GM23338 (cell line): ENCODE measurements at regions not wholly inside any gene's neighbourhood (a gene's known extent, or its start where the extent isn't known, plus 50 kb on each side); places are given as distances from the start of the nearest gene placed in this dataset.

Experiments used
- ATAC-seq: fragments of 200-7000 bp; cut with Tn5 transposase; 3 replicates; pipeline ENCODE4 v1.9.1; 2020
- DNase-seq: peaks from one replicate; pipeline ENCODE4 v3.0.0-alpha.2; 2015; ENCODE audit warnings: low spot score
- H2AFZ ChIP-seq: fragments of 200-600 bp; sonication (generic); 2 replicates; pipeline ENCODE4 v1.8.0; 2016; ENCODE audit warnings: antibody characterized with exemption, mild to moderate bottlenecking, moderate library complexity
- H3F3A ChIP-seq: fragments of 200-600 bp; sonication (generic); replicated peaks from 2 replicates; pipeline ENCODE4 v1.8.0; 2017; ENCODE audit warnings: antibody characterized with exemption, mixed run types, low read depth
- H3K27ac ChIP-seq: fragments of 200-600 bp; sonication (generic); 2 replicates; pipeline ENCODE4 v1.6.1; 2016; ENCODE audit warnings: low read depth
- H3K27me3 ChIP-seq: fragments of 200-600 bp; sonication (generic); 2 replicates; pipeline ENCODE4 v1.8.0; 2016; ENCODE audit warnings: mild to moderate bottlenecking, mixed run types, moderate library complexity; ENCODE audit not compliant: insufficient read depth
- H3K36me3 ChIP-seq: fragments of 200-600 bp; sonication (generic); 2 replicates; pipeline ENCODE4 v1.8.0; 2016; ENCODE audit warnings: mild to moderate bottlenecking; ENCODE audit not compliant: insufficient read depth
- H3K4me1 ChIP-seq: fragments of 200-600 bp; sonication (generic); 2 replicates; pipeline ENCODE4 v1.8.0; 2016; ENCODE audit warnings: mild to moderate bottlenecking, moderate library complexity; ENCODE audit not compliant: insufficient read depth
- H3K4me2 ChIP-seq: fragments of 200-600 bp; sonication (generic); 2 replicates; pipeline ENCODE4 v1.7.1; 2017; ENCODE audit warnings: mixed run types
- H3K4me3 ChIP-seq: fragments of 200-600 bp; sonication (generic); 2 replicates; pipeline ENCODE4 v1.6.1; 2016; ENCODE audit warnings: mixed run types
- H3K79me2 ChIP-seq: fragments of 200-600 bp; sonication (generic); replicated peaks from 2 replicates; pipeline ENCODE4 v1.8.0; 2017; ENCODE audit warnings: mild to moderate bottlenecking; ENCODE audit not compliant: insufficient read depth
- H3K9me2 ChIP-seq: fragments of 200-600 bp; sonication (generic); 2 replicates; pipeline ENCODE4 v1.8.0; 2017; ENCODE audit not compliant: insufficient read depth
- H4K20me1 ChIP-seq: fragments of 200-600 bp; sonication (generic); replicated peaks from 2 replicates; pipeline ENCODE4 v1.8.0; 2017; ENCODE audit warnings: mild to moderate bottlenecking; ENCODE audit not compliant: insufficient read depth
- H3K27ac Mint-ChIP-seq: 2 replicates; pipeline ENCODE4 v1.8.0; 2020; ENCODE audit warnings: inconsistent platforms, mild to moderate bottlenecking, moderate library complexity, mixed read lengths
- H3K27me3 Mint-ChIP-seq: 3 replicates; pipeline ENCODE4 v1.8.0; 2022; ENCODE audit warnings: low read depth, mild to moderate bottlenecking, moderate library complexity, mixed read lengths, inconsistent platforms; ENCODE audit not compliant: insufficient read depth, poor library complexity
- H3K36me3 Mint-ChIP-seq: 3 replicates; pipeline ENCODE4 v1.8.0; 2021; ENCODE audit warnings: low read depth, mild to moderate bottlenecking, inconsistent platforms, moderate library complexity, mixed read lengths
- H3K4me1 Mint-ChIP-seq: 3 replicates; pipeline ENCODE4 v1.8.0; 2020; ENCODE audit warnings: mild to moderate bottlenecking, inconsistent platforms, mixed read lengths
- H3K4me3 Mint-ChIP-seq: 3 replicates; pipeline ENCODE4 v1.8.0; 2021; ENCODE audit warnings: moderate library complexity, mild to moderate bottlenecking, inconsistent platforms, mixed read lengths
- H3K9me3 Mint-ChIP-seq: 3 replicates; pipeline ENCODE4 v1.8.0; 2020; ENCODE audit warnings: moderate library complexity, mild to moderate bottlenecking, inconsistent platforms, mixed read lengths
- CREB1 ChIP-seq: fragments of 250-450 bp; sonication (Bioruptor Pico); IDR thresholded peaks from 2 replicates; pipeline ENCODE4 v1.5.0; 2020; ENCODE audit warnings: low read depth, mild to moderate bottlenecking, moderate library complexity
- ETS1 ChIP-seq: IDR thresholded peaks from 2 replicates; pipeline ENCODE4 v1.6.1; 2016; ENCODE audit warnings: antibody characterized with exemption
- EZH2phosphoT487 ChIP-seq: fragments of 200-600 bp; sonication (generic); IDR thresholded peaks from one replicate; pipeline ENCODE4 v1.8.1; 2018; ENCODE audit warnings: antibody characterized with exemption; ENCODE audit not compliant: unreplicated experiment
- JUNB ChIP-seq: IDR thresholded peaks from one replicate; pipeline ENCODE4 v1.6.1; 2016; ENCODE audit warnings: antibody characterized with exemption; ENCODE audit not compliant: unreplicated experiment
- NANOG ChIP-seq: IDR thresholded peaks from 2 replicates; pipeline ENCODE4 v1.6.1; 2016; ENCODE audit warnings: antibody characterized with exemption, borderline replicate concordance
- STAT1 ChIP-seq: IDR thresholded peaks from one replicate; pipeline ENCODE4 v1.6.1; 2016; ENCODE audit warnings: antibody characterized with exemption; ENCODE audit not compliant: unreplicated experiment
- ZNF331 ChIP-seq: fragments of 250-450 bp; sonication (Bioruptor Pico); IDR thresholded peaks from 2 replicates; pipeline ENCODE4 v1.5.0; 2020; ENCODE audit warnings: low read depth, mild to moderate bottlenecking, moderate library complexity
- TF ChIP-seq, protein P1 (sequence below): IDR thresholded peaks from one replicate; pipeline ENCODE4 v1.6.1; 2018; ENCODE audit warnings: antibody characterized with exemption; ENCODE audit not compliant: unreplicated experiment
- TF ChIP-seq, protein P2 (sequence below), 2 experiments: fragments of 200-600 bp in 1 of 2; sonication (generic) in 1 of 2; conservative IDR thresholded peaks; 2 replicates each; pipeline versions ENCODE4 v1.5.1 to v1.6.1; 2016 to 2017; ENCODE audit warnings: antibody characterized with exemption in 2 of 2, low read depth in 2 of 2, mild to moderate bottlenecking in 2 of 2, moderate library complexity in 1 of 2

DNA sequence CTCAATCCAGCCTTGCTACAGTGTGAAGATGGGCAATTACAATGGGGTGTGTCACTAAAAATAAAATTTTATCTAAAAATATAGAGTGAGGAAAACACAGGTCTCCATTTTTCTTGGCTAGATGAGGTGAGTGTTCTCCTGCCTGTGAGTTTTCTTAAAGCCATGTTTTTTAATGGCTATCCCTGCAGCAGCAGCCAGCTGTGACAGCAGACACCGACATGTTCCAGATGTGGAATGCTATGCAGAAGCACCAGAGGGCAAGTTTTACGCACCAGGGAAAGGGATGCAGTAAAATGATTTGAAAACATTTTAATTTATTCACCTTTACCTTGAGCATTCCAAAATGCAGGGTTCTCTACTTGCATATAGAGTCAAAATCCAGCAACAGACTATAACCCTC lies 577.0 kb upstream of the STXBP6 start:
- no peaks in the 10 kb centered on the region for H3K4me1 ChIP-seq
- Mint-ChIP-seq H3K36me3 (no peaks in the 10 kb centered on the region), H3K27ac (no peak overlapping the region), H3K27me3 (peaks cover 2% of the 10 kb centered on the region), H3K9me3 (no peaks in the 10 kb centered on the region), H3K4me3 (no peak overlapping the region), H3K4me1 (0 out of 3 replicates have a peak, but pooled peaks cover 3% of the 10 kb centered on the region)
- no peak for TF ChIP-seq JUNB
- TF ChIP-seq, protein P1, sequence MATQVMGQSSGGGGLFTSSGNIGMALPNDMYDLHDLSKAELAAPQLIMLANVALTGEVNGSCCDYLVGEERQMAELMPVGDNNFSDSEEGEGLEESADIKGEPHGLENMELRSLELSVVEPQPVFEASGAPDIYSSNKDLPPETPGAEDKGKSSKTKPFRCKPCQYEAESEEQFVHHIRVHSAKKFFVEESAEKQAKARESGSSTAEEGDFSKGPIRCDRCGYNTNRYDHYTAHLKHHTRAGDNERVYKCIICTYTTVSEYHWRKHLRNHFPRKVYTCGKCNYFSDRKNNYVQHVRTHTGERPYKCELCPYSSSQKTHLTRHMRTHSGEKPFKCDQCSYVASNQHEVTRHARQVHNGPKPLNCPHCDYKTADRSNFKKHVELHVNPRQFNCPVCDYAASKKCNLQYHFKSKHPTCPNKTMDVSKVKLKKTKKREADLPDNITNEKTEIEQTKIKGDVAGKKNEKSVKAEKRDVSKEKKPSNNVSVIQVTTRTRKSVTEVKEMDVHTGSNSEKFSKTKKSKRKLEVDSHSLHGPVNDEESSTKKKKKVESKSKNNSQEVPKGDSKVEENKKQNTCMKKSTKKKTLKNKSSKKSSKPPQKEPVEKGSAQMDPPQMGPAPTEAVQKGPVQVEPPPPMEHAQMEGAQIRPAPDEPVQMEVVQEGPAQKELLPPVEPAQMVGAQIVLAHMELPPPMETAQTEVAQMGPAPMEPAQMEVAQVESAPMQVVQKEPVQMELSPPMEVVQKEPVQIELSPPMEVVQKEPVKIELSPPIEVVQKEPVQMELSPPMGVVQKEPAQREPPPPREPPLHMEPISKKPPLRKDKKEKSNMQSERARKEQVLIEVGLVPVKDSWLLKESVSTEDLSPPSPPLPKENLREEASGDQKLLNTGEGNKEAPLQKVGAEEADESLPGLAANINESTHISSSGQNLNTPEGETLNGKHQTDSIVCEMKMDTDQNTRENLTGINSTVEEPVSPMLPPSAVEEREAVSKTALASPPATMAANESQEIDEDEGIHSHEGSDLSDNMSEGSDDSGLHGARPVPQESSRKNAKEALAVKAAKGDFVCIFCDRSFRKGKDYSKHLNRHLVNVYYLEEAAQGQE: no peak
- no peak for TF ChIP-seq ZNF331 (CRISPR knock-in tag)
- TF ChIP-seq NANOG: no peak
- TF ChIP-seq EZH2phosphoT487: no peak
- no peak for TF ChIP-seq CREB1 (CRISPR knock-in tag)
- H3K9me2 ChIP-seq: peaks cover 7% of the 10 kb centered on the region; the same call in 1 of the 2 replicates
- H3K27ac ChIP-seq: no peak overlapping the region
- no peak overlapping the region for H2AFZ ChIP-seq
- no peaks in the 10 kb centered on the region for H3K79me2 ChIP-seq
- ATAC-seq (no peak), DNase-seq (no peak)
- H3K36me3 ChIP-seq: no peaks in the 10 kb centered on the region
- no peaks in the 10 kb centered on the region for H3F3A ChIP-seq
- no peaks in the 10 kb centered on the region for H4K20me1 ChIP-seq
- H3K4me3 ChIP-seq: no peak overlapping the region
- no peak overlapping the region for H3K4me2 ChIP-seq
- no peaks in the 10 kb centered on the region for H3K27me3 ChIP-seq

DNA sequence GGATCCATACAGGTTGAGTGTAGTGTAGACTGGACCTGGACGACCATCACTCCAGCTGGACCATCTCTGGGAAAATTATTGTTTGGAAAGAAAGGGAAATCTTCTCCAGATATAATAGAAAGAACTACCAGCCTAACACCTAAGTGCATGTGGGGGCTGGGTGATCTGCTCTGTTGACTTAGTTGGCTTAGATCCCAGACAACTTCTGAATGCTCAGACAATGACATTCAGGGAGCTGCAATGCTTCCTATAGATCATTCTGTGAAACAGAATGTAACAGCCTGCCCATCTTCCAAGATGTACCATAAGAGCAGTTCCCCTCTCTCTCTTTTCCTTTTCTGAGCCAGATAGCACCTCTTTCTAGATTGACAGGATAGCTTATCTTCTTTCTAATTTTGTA lies 572.8 kb upstream of the STXBP6 start:
- Mint-ChIP-seq H3K4me3 (no peak overlapping the region), H3K9me3 (peaks cover 7% of the 10 kb centered on the region; the same call in 2 of the 3 replicates), H3K27ac (no peak overlapping the region), H3K4me1 (no peaks in the 10 kb centered on the region), H3K36me3 (peaks cover 1% of the 10 kb centered on the region; the same call in 2 of the 3 replicates), H3K27me3 (peaks cover 2% of the 10 kb centered on the region)
- no peak for TF ChIP-seq EZH2phosphoT487
- no peak for TF ChIP-seq ETS1
- TF ChIP-seq, protein P2, sequence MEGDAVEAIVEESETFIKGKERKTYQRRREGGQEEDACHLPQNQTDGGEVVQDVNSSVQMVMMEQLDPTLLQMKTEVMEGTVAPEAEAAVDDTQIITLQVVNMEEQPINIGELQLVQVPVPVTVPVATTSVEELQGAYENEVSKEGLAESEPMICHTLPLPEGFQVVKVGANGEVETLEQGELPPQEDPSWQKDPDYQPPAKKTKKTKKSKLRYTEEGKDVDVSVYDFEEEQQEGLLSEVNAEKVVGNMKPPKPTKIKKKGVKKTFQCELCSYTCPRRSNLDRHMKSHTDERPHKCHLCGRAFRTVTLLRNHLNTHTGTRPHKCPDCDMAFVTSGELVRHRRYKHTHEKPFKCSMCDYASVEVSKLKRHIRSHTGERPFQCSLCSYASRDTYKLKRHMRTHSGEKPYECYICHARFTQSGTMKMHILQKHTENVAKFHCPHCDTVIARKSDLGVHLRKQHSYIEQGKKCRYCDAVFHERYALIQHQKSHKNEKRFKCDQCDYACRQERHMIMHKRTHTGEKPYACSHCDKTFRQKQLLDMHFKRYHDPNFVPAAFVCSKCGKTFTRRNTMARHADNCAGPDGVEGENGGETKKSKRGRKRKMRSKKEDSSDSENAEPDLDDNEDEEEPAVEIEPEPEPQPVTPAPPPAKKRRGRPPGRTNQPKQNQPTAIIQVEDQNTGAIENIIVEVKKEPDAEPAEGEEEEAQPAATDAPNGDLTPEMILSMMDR (conservative IDR thresholded peaks at IDR 0.05; ENCODE audit: low read depth in 2 of 2): no peak
- no peak for TF ChIP-seq STAT1
- TF ChIP-seq ZNF331 (CRISPR knock-in tag): no peak
- Histone ChIP-seq H3K79me2 (no peaks in the 10 kb centered on the region), H3K9me2 (peaks cover 15% of the 10 kb centered on the region; the same call in 1 of the 2 replicates), H2AFZ (no peak overlapping the region), H3K4me1 (no peaks in the 10 kb centered on the region), H3K4me3 (no peak overlapping the region), H3K36me3 (no peaks in the 10 kb centered on the region), H3K4me2 (no peak overlapping the region), H3F3A (no peaks in the 10 kb centered on the region), H4K20me1 (no peaks in the 10 kb centered on the region), H3K27ac (no peak overlapping the region), H3K27me3 (no peaks in the 10 kb centered on the region)
- DNase-seq (no peak), ATAC-seq (no peak)
